ENCODE measurements at regions not wholly inside any gene's neighbourhood (a gene's known extent, or its start where the extent isn't known, plus 50 kb on each side); places are given as distances from the start of the nearest gene placed in this dataset.

DNA sequence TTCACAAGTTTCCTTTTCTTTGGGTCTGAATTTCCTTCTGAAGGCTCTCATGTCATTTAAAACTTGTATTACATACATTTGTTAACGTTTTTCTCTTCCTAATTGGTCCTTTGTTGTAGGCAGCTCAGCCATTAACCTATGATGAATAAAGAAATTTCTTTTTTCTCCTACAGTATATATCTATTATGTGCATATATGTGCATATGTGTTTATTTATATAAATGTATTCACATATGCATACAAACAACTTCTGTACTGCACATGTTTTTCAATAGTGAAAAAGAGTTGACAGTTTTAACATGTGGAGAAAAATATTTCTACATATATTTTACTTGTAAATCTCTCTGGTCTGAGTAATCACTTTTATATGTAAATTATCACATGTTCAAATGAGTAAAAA, 1674.9 kb upstream of the PCDH20 start:
- no peak for DNase-seq

- DNase-seq, result no peak
These were observed 1672.6 kb upstream of the PCDH20 start for GRCh38 chr13:63088226-63088625.

GRCh38 chr13:63086286-63086685, 1670.6 kb upstream of the PCDH20 start:
- DNase-seq, result no peak

DNA sequence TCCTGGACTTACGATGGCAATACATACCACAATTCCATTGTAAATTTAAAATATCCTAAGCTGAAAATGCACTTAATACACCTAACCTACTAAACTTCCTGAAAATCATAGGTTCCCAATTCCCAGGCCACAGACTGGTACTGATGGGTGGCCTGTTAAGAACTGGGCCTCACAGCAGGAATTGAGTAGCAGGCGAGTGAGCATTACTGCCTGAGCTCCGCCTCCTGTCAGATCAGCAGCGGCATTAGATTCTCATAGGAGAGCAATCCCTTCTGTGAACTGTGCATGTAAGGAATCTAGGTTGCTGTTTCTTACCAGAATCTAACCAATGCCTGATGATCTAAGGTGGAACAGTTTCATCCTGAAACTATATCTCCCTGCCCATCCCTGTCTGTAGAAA, 1670.2 kb upstream of the PCDH20 start:
- no peak for DNase-seq

DNA sequence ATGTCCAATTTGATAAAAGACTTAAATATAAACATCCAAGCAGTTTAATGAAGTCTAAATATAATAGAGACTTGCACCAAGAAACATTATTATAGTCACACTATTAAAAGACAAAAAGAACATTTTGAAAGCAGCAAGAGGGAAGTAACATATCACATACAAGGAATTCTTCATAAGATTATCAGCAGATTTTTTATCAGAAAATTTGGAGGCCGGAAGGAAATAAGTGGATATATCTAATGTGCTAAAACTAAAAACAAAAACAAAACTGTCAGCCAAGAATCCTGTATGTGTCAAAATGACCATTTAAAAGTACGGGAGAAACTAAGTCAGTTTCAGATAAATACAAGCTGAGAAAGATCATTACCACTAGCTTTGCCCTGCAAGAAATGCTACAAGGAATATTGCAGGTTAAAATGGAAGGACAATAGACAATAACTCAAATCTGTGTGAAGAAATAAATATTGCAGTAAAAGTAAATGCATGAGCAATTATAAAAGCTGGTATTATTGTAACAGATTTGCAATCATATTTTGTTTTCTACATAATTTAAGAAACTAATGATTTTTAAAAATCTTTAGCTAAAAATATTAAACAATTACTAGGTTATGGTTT, 1665.9 kb upstream of the PCDH20 start:
- DNase-seq, result no peak

- no peak for DNase-seq
These were observed 1659.5 kb upstream of the PCDH20 start for GRCh38 chr13:63075126-63075525.

DNA sequence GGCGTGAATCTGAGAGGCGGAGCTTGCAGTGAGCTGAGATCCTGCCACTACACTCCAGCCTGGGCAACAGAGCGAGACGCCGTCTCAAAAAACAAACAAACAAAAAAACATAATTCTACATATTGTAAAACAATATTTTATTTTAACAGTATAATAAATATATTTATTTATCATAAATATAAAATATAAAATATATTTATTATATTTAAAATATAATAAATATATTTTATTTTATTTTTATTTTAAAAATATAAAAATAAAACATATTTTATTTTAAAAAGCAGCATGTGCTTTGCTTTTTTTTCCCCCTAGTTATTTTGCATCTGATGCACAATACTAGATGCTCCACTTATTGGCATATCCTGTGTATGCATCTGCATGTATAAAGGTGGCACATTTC, 1634.6 kb upstream of the PCDH20 start:
- no peak for DNase-seq

DNA sequence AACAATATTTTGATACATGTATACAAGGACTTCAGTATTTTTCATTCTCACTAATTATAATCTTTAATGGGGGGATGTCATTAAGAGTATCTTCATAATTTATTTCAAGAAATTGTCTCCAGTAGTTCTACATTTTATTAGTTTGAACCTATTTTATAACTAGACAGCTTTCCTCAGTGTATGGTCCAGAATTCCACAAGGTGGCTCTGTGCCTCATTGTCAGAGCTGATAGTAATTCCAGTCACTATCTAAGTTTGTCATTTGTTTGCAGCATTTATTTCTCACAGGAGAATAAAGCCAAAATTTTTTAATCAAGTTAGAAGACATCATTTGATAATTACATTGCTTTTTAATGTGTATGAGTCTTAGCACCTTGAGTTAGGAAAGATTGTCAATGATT, 1633.0 kb upstream of the PCDH20 start:
- no peak for DNase-seq

GRCh38 chr13:63044589-63045313, 1629.1 kb upstream of the PCDH20 start:
- no peak for DNase-seq

GRCh38 chr13:63042686-63043085, 1627.0 kb upstream of the PCDH20 start:
- DNase-seq, result no peak

- no peak for DNase-seq
These were observed 1626.2 kb upstream of the PCDH20 start for GRCh38 chr13:63041640-63042414.

- no peak for DNase-seq
These were observed 1610.7 kb upstream of the PCDH20 start for GRCh38 chr13:63026285-63026797.

- no peak for DNase-seq
These were observed 1610.1 kb upstream of the PCDH20 start for GRCh38 chr13:63025741-63026140.

- no peak for DNase-seq
These were observed 1608.8 kb upstream of the PCDH20 start for GRCh38 chr13:63024458-63024857.

DNA sequence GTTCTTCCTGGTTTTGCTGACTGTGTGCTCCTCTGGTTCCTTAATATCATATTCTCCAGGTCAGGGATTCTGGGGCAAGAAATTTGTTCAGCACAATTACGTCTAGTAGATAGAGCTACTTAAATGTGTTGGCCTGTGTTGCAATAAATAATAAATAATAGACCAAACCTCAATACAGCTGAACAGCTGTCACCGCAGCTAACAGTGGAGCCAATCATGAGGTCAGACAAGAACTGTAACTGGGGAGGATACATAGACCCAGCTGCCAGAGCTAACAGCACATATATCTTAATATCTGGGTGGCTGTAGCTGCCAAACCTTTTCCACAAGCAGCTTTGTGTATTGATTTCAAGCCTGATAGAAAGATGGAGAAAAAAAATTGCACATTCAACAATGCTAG, 1596.3 kb upstream of the PCDH20 start:
- DNase-seq, result no peak

GRCh38 chr13:63010072-63010658, 1594.5 kb upstream of the PCDH20 start:
- DNase-seq, result no peak

DNA sequence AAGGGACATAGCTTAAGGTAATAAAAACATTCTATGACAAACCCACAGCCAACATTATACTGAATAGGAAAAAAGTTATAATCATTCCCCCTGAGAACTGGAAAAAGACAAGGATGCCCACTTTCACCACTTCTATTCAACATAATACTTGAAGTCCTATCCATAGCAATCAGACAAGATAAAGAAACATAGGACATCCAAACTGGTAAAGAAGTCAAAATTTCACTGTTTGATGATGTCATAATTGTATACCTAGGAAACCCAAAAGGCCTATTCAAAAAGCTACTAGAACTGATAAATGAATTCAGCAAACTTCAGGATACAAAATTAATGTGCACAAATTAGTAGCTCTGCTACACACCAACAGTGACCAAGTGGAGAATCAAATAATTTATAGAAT, 1590.0 kb upstream of the PCDH20 start:
- DNase-seq, result no peak

GRCh38 chr13:62997696-62998095, 1582.0 kb upstream of the PCDH20 start:
- no peak for DNase-seq

- DNase-seq, result no peak
These were observed 1581.5 kb upstream of the PCDH20 start for GRCh38 chr13:62997038-62997599.

GRCh38 chr13:62973804-62974203, 1558.2 kb upstream of the PCDH20 start:
- no peak for DNase-seq

DNA sequence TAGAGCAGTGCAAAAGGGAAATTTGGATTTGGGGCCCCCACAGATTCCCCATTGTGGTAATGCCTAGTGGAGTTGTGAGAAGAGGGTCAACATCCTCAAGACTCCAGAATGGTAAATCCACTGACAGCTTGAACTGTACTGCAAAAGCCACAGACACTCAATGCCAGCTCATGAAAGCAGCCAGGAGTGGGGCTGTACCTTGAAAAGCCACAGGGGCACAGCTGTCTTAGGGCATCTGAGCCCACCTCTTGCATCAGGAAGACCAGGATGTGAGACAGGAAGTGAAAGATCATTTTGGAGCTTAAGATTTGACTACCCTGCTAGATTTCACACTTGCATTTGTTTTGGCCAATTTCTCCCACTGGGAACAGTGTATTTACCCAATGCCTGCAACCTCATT, 1548.9 kb upstream of the PCDH20 start:
- no peak for DNase-seq

- no peak for DNase-seq
These were observed 1545.1 kb upstream of the PCDH20 start for GRCh38 chr13:62960723-62961122.

- DNase-seq, result no peak
These were observed 1518.2 kb upstream of the PCDH20 start for GRCh38 chr13:62933809-62934208.

Data from NCI-H1694 (cell line).